Fibroblast of skin of back (primary cell): ENCODE measurements at regions not wholly inside any gene's neighbourhood (a gene's known extent, or its start where the extent isn't known, plus 50 kb on each side); places are given as distances from the start of the nearest gene placed in this dataset.
"Not testable (repeated sequence)": the region's sequence is repeated elsewhere in the genome, so short reads cannot be mapped to it uniquely, and the experiment has no call there.

Source experiments
- DNase-seq: peaks from one replicate; pipeline ENCODE4 v3.0.0-alpha.2; 2013

DNA sequence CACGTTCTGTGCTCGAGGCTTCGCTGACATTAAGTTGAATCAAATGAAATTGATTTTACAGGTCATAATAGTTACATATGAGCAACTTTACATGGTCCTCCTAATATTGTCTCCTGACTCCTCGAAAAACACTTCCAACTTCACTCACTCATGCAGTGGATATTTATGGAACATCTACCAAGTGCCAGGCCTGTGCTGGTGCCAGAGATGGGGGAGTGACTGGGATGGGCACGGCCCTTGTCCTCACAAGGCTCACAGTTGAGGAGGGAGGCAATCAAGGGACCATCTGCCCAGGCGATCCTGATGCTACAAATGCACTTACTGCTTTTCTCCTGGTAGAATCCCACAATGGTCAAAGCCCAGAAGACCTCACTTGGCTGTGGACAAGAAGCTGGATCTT is 426.4 kb downstream of the PREX1 start:
- DNase-seq, result no peak

DNA sequence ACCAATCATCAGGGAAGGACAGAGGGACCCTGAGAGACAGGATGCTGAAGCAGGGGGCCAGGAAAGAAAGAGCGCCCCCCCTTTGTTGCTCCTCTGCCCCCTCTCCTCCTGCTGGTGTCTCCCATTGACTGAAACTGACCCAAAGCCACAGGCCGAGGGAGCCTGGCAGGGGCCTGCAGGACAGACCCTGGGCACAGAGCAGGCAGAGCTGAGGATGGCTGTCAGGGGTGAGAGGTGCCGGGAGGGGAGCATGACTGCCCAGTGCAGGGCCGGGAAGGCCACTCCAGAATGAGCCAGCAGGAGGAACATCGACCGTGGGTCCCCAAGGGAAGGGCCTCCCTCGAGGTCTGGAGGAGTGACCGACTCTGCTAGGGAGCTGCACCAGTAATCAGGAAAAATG is 427.8 kb downstream of the PREX1 start:
- DNase-seq, result no peak

DNA sequence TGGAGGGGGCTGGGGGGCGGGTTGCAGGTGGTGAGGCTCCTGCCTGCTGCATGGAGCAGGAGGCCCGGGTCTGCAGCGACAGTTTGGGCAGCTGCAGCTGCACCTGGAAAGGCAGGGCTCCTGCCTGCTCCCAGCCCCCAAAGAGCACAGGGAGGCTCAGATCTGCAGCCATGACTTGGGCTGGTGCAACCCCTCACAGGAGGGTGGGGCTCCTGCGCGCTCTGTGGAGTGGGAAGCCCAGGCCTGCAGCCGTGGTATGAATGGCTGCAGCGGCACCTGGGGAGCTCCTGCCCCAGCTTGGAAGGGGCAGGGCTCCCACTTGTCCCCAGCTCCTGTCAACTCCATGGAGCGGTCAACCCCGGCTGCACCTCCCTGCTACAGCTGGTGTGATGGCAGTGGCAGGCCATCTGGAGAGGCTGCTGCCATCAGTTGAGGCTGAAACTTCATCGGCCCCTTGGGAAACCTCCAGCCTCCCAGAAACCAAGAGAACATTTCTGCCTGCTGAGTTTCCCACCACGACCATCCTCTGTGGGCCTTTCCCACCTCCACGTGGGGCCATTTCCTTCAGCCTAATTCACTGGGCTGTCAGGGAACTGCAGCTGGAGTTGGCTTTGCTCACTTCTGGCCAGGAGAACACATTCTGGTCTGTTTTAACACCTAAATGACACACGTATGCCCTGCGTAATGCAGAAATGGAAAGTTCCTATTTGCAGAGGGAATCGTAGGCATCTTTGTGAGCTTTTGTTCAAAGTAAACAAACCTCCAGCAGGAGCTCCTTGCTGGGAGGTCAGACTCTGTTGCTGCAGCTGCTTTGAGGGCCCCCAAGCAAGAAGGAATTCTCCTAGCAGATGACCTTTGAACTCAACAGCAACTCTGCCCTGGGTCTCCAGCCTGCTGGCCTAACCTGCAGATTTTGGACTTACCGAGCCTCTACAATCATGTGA is 429.0 kb downstream of the PREX1 start:
- DNase-seq, result no peak

DNA sequence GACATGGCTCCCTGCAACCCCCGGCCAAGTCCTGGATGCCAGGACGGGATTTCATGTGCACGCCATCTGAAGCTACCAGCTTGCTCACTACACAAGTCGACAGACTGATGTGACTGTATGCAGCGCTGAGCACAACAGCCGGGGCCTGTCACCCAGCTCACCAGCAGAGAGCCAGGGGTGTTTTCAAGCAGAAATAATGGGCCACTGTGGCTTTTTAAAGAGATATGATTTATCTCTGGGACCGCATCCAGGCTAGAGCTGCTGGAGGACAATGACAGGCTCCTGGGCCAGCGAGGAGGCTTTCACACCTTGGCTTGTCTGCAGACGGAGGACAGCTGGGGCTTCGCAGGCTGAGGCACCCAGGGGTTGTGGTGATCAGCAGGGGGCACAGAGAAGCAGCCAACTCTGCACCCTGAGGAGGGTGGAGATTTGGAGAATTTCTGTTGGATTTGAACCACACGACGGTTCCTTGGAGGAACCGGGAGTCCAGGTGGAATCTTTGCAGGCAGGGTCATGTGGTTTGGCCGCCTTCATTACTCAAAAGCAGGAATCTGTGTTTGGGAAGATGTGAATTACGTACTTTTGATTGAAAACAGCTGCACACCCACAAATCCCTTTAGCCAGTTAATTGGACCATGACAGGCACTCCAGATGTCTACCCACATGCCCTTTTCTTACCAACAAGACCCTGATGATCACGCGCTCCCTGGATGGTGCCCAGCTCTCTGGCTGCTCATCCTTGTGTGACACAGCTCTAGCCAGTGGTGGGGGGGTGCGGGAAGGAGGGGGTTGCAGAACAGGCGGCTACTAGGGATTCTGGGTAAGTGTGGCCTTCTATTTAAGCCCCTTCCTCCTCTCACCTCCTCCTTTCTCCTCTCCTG is 430.6 kb downstream of the PREX1 start:
- DNase-seq, result not testable (repeated sequence)

DNA sequence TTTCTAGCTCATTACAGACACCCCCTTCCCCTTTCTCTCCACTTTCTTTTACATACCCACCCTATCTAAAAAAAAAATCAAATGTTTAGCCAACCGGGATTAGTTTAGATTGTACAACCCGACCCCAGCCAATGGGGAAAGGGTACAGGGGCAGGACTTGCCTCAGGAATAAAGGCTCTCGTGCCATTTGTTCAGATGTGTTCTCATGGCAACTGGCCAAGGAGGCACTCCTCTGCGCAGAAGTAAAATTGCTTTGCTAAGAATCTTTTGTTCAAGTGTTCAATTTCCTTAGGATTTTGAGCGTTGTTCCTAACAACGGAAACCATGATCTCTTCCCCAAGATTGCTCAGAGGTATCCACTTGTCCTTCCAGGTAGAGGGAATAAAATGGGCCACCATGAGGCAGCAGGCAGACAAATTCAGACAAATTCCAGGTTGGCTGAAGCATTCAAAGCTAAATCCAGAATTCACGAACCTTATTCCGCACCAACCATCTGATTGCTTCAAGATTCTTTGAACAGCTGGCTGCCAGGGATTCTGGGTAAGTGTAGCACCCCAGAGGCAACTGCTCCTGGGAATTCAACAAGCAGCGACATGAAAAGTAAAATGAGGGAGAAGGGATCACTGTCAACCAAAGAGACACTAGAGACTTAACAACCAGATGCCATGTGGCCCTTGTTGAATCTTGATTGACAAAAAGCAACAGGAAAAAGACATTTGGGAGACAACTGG is 431.8 kb downstream of the PREX1 start:
- DNase-seq, result no peak

DNA sequence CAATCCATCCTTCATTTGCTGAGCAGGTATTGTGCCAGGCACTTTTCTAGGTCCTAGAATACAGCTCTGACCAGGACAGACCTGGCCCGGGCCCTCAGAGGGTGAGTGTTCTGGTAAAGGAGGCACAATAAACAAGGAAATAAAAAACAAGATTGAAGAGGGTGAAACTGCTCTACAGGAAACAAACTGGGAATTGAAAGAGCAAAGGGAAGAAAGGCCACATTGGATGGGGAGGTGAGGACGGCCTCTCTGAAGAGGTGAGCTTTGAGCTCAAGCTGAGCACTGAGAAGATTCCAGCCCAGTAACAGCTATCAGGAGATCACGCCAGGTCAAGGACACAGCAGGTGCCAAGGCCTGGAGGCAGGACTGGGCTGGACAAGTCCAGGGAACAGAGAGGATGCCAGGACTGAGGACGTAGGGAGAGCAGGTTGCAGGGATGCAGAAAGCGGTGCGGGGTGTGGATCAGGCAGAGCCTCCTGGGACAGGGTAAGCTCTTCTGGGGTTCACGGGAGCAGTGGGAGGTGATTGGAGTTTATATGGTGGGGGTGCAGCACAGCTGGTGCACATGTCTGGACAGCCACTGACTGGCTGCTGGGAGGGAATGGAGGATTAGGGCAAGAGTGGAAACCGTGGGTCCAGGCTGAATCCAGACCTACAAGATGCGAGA is 433.3 kb downstream of the PREX1 start:
- DNase-seq, result no peak

DNA sequence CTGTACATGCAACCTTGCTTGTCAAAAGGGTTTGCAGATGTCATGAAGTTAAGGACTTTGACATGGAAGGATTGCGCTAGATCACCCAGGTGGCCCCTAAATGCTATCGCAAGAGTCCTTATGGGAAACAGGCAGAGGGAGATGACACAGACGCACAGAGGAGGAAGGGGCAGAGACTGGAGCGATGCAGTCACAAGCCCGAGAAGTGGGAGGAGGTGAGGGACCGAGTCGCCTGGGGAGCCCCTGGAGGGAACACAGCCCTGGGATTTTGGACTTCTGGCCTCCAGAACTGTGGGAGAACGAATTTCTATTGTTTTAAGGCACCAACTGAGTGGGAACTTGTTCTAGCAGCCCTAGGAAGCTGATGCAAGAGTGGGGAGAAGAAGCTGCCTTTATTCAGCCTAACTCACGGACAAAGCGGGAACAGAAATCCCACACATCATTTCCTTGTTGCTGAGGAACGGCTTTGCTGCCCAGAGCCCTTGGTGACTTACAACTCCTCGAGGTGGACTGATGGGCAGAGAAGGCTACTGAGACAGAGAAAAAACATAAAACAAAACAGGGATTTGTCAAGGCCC is 434.0 kb downstream of the PREX1 start:
- DNase-seq, result no peak

DNA sequence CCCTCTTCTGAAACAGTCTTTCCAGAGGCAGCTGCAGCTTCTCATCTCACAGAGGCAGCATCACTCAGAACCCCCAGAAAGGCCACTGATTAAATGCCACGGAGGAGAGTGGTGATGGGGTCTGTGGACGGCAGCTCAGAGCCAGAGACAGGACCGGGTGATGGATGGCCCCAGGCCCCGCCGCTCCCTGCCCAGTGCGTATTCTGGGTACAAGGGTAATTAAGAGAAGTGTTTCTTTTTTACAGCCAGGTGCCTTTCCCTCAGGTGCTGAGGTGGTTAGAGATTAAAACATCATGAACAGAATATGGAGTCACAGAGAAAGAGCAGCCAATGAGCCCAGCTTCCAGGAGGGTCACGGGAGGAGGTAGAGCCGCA is 434.5 kb downstream of the PREX1 start:
- no peak for DNase-seq

DNA sequence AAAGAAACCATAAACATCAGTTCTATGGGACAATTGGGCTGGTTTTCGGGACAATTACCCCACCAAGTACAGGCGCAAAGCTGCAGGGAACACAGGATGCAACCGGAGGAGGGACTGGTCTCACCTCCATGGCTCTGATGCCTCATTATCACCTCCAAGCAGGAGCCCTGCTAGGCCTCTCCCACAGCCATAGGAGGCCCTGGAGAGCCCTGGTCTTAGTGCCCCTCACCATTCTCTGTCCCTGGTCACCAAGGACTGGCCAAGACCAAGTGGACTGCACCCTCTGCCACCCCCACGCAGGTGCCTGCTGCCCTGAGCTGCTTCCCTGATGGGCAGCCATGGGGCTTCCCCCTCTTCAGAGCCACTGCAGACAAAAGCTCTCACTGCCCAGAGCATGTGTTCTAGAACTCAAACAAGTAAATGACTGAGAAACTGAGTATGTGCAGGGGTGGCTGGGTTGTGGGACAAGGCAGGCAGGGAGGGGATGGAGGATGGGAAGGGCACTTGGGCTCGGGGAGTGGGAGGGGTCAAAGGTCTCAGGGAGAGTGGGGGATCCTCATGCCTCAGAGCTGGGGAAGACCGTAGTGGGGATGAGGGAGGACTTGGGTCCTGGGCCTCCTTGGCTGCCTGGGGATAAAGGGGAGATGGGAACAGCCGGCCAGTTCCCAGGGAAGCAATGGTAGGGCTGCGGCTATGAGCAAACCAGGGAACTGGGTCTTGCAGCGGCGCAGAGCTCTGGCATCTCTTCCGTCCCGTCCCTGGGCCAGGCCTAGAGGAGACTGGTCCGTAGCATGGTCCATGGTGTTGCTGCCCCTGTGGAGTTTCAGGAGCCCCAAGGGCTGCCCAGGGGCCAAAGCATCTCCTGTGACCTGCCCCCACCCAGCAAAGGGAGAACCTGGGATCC is 435.1 kb downstream of the PREX1 start:
- no peak for DNase-seq

DNA sequence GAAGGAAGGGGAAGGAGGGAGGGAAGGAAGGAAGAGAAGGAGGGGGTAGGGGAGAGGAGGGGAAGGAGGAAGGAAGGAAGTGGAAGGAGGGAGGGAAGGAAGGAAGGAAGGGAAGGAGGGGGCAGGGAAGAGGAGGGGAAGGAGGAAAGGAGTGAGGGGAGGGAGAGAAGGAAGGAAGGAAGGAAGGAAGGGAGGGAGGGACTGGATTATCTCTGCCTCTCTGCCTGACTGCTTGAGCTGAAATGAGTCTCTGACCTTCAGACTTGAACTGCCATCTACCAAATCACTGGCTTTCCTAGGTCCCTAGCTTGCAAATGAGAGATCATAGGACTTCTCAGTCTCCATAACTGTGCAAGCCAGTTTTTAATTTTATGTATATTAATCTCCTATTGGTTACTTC is 436.8 kb downstream of the PREX1 start:
- no peak for DNase-seq

DNA sequence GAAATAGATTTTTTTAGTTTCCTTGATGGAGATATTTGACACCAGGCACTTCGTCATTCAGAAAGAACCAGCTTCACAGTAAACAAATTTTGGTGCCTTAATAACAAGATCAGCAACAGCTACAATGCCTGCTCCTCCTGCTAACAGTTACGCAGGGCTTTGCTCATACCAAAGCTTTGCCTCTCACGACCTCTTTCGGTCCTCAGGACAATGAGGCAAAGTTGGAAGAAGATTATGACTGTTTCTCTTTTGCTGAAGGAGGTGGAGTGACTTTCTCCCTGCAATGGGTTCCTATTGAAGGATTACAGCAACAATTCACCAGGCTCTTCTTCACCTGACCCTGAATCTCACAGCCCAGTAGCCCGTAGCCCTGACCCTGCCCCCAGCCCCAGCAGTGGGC is 440.1 kb downstream of the PREX1 start:
- no peak for DNase-seq

DNA sequence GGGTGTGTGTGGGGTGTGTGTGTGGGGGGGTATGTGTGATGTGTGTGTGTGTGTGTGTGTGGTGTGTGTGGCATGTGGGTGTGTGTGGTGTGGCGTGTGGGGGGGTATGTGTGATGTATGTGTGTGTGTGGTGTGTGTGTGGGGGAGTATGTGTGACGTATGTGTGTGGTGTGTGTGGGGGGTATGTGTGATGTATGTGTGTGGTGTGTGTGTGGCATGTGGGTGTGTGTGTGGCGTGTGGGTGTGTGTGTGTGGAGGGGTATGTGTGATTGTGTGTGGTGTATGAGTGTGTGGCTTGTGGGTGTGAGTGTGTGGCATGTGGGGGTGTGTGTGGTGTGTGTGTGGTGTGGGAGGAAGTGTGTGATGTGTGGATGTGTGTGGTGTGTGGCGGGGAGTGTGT is 442.3 kb downstream of the PREX1 start:
- no peak for DNase-seq

DNA sequence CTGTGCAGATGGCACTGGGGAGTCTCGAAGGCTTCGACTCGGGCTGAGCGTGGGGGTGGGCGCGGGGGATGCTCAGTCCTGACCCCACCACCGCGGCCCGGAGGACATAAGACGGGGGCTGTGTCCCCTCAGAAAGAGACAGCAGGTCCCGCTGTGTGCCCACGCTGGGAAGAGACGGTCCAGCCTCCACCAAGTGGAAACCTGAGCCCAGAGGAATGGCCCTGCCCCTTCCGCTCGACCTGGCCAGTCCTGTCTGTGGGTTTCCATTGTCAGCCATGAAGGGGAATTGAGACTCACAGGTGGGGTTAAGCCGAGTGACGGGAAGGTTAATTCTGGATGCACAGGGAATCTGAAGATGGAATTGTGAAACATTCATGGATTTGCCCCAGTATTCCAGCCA is 442.7 kb downstream of the PREX1 start:
- no peak for DNase-seq

DNA sequence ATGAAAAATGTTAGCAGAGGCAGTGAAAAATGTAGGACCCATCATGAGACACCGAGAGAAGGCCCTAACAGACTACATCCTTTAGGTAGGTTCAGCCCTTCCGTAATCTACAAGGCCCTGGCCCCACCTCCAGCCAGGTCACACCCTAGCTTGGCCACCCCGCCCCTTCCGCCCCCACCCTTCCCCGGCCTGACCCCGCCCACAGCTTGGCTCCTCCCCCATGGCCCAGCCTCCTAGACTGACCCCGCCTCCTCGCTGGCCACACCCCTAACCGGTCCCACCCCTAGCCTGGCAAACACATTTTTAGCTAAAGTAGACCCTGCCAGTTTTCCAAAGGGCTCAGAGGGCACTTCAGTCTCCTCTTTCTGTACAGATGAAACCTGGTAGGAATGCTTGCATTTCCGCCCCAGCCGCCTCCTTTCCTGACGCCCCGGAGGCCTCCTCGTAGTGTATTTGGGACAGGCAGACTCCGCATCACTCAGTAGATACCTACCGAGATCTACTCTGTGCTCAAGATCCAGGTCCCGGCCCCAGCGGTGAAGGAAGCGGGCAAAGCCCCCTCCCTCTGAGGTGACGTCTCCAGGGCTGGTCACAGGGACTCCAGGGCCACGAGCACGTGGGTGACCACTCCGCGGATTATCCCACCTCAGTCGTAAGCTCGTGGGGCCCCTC is 443.5 kb downstream of the PREX1 start:
- no peak for DNase-seq

DNA sequence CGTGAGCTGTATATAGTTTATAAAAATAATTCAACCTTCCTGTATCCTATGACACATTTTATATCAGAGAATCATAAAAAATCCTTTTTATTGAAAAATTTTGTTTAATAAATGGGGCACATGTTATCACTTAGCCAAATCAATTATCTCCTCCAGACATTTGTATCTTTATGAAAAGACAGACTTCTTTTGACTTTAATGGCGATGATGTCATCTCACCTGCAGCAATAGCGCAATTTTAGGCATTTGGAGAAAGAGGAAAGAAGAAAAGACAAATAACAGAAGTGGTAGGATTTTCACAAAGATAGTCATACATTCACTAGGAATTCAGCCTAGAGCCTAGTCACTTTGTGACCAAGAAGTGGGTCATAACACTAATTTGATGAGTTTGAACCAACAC is 444.5 kb downstream of the PREX1 start:
- no peak for DNase-seq

DNA sequence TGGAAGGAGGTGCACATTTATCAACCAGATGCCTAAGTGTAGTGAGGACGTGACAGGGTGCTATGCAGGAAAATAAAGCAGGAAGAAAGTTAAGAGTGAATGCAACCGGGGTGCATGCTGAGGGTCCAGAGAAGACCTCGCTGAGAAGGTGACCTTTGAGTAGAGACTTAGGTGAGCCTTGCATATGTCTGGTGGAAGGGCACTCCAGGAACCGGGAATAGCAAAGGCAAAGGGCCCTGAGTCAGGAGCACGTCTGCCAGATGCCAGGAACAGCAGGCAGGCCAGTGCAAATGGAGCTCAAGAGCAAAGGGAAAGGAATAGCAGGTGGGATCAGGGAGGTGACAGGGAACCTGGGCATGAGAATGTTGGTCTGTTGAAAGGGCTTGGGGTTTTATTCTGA is 445.5 kb downstream of the PREX1 start:
- DNase-seq, result no peak

DNA sequence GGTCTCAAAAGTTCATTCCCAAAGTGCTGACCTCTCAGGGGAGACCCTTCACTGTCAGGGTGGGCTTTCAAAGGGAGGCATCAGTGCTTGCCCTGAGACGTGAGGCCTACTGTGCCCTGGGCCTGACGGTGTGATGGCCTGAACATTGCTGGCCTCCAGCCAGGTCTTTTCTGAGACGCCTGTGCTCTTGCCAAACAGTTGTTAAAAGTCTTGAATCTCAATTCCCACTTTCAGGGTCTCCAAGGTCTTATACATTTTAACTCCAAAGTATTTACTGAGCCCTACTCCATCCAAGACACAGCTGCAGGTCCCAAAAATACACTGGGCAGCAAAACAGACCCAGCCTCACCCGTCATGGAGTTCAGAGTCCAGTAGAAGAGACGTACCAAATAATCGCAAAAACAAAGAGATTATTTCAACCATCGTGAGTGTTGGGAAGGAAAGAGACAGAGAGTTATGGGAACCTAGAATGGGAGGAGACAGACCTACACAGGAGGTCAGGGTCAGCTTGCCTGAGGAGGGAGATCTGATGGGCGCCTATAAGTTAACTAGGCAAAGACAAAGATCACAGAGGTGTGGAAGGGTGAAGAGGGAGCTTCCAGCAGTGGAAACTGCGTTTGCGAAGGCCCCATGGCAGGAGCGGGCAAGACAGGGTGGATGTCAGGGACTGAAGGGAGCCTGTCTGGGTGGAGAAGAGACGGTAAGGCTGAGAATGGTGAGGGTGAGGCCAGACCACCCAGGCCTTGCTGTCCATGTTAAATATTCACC is 446.3 kb downstream of the PREX1 start:
- no peak for DNase-seq

DNA sequence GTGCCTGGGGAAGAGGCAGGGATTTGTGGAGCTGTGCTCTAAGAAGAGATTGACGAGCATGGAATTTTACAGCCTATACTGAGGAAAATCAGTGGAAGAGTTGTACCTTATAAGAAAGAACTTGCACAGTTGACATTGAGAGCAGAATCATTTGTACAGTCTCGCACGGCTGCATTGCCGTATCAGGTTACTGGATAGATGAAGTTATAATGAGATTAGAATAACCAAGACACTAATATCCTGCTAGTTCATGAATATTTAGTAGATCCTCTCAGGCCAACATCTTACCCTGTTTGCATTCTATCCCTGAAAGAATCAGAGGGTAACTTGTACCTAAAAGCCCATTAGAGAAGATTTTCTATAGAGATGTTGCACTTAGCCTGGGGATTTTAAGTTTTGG is 447.1 kb downstream of the PREX1 start:
- no peak for DNase-seq

DNA sequence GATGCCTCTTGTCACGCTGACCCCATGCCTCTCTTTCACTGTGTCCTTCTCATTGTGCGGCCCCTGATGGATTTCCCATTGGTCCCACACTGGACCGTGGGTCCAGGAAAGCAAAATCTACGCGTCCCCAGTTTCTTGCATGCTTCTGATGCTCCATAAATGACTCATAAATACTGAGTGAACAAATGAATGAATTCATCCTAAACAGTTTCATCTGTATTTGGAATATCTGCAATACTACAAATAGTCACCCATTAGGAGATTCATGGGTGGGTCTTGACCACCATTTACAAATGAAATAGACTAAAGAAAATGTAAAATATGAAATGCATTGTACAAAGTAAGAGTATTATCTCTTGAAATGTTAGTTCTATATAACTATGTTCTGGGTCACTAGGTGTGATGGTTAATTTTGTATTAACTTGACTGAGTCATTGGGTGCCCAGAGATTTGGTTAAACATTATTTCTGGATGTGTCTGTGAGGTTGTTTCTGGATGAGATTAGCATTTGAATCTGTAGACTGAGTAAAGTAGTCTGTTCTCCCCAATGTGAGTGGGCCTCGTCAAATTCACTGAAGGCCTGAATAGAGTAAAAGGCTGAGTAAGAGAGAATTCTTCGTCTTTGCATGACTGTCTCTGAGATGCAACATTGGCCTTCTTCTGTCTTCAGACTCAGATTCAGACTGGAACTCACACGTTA is 448.7 kb downstream of the PREX1 start:
- DNase-seq, result no peak
